ENCODE measurements at regions not wholly inside any gene's neighbourhood (a gene's known extent, or its start where the extent isn't known, plus 50 kb on each side); places are given as distances from the start of the nearest gene placed in this dataset.

DNA sequence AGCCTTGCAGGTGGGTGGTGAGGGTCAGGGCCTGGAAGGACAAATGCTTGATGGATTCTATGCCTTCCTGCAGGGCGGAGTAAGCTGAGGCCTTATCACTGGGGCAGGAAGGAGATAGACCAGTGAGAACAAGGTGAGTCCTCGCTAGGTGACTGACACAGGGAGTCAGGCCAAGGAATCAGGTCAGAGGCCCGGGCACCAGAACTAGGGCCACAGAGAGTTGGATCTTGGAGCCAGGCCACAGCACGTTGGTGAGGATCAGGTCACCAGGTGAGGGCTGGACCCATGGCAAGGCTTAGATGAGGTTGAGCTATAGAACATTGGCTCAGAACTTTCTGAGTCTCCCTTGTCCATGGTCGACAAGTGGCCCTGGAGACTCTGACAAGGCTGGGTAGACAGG lies 328.2 kb downstream of the FOXO1 start:
- no peak for TF ChIP-seq POLR2A (IDR thresholded peaks at IDR 0.05)
- TF ChIP-seq, protein P1, sequence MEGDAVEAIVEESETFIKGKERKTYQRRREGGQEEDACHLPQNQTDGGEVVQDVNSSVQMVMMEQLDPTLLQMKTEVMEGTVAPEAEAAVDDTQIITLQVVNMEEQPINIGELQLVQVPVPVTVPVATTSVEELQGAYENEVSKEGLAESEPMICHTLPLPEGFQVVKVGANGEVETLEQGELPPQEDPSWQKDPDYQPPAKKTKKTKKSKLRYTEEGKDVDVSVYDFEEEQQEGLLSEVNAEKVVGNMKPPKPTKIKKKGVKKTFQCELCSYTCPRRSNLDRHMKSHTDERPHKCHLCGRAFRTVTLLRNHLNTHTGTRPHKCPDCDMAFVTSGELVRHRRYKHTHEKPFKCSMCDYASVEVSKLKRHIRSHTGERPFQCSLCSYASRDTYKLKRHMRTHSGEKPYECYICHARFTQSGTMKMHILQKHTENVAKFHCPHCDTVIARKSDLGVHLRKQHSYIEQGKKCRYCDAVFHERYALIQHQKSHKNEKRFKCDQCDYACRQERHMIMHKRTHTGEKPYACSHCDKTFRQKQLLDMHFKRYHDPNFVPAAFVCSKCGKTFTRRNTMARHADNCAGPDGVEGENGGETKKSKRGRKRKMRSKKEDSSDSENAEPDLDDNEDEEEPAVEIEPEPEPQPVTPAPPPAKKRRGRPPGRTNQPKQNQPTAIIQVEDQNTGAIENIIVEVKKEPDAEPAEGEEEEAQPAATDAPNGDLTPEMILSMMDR (IDR thresholded peaks at IDR 0.05) = no peak
- TF ChIP-seq POLR2AphosphoS5 (IDR thresholded peaks at IDR 0.05) = no peak
- no peak for TF ChIP-seq EP300 (IDR thresholded peaks at IDR 0.05)
- DNase-seq = no peak
- no peaks in the 10 kb centered on the region for H3K27me3 ChIP-seq
- H3K27ac ChIP-seq = no peak overlapping the region
- WGBS, 5 donors = 76 to 90% (median 87%) methylated on average over 5 of the region's 5 CpGs
- no peaks in the 10 kb centered on the region for H3K9me3 ChIP-seq
- no peak overlapping the region for H3K4me3 ChIP-seq
- intact Hi-C loops (cut with DNase I; ENCODE audit: low total_unique reads) = no loop called here
- H3K4me1 ChIP-seq = peaks cover 12 to 17% (median 14%) of the 10 kb centered on the region in 4 donors
- no peaks in the 10 kb centered on the region for H3K36me3 ChIP-seq

DNA sequence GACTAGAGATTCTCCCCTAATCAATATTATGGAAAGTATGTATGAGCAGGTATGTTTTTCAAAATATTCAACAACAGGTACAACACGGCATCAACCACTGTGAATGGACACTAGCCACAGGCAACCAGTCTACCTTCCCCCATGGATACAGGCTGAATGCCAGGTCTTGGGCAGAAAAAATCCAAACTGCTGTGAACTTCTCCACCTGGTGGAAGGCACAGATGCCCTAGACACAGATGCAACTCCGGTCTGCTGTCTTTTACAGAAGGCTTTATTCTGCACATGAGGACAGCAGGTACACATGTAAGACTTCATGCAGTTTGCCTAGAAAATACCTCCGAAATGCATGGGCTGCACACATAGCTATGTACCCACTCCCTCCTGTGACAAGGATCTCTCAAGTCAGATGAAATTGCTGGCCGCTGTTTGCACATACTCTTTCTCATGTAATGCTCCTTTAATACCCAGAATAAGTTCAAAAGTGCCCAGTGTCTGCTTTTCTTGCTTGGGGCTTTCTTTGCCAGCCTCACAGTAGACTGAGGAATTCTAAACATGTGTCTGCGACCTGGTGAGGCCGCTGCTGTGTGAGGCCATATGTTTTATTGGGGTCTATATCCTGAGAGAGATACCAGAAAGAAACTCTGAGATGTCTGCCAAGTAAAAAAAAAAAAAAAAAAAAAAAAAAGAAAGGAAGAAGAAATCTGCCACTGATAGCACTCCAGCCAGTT lies 325.9 kb downstream of the FOXO1 start:
- Histone ChIP-seq H3K27me3 (no peaks in the 10 kb centered on the region), H3K4me1 (peaks cover 13 to 27% (median 20%) of the 10 kb centered on the region in 4 donors), H3K9me3 (no peaks in the 10 kb centered on the region), H3K4me3 (no peak overlapping the region), H3K36me3 (no peaks in the 10 kb centered on the region), H3K27ac (no peak overlapping the region)
- DNase-seq = no peak
- 77 to 86% (median 79%) methylated on average over 6 of the region's 6 CpGs for WGBS, 5 donors
- TF ChIP-seq POLR2A (IDR thresholded peaks at IDR 0.05) (no peak), EP300 (IDR thresholded peaks at IDR 0.05) (no peak), POLR2AphosphoS5 (IDR thresholded peaks at IDR 0.05) (no peak)
- TF ChIP-seq, protein P1 (IDR thresholded peaks at IDR 0.05) = no peak
- intact Hi-C loops (cut with DNase I; ENCODE audit: low total_unique reads) = no loop called here

DNA sequence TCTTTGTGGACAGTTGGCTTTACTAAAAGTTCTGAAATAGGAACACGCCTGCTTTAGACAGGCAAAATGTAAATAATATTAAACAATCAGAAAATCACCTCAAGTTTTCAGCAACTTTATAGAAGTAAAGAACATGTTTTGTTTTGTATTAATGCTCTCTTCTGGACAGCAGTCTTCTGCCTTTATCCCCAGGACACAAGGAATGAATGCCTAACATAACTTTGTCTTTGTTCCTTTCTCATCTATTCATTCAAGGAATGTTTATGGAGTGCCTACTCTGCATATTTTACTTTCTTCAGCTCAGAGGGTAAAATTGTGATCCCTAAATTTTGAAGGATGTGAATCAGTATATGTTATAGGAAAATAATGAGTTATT lies 325.4 kb downstream of the FOXO1 start:
- 22 to 50% (median 41%) methylated on average over 1 of the region's 1 CpG for WGBS, 5 donors
- no peak for DNase-seq
- Histone ChIP-seq H3K36me3 (no peaks in the 10 kb centered on the region), H3K27ac (no peak overlapping the region), H3K4me3 (no peak overlapping the region), H3K27me3 (no peaks in the 10 kb centered on the region), H3K4me1 (peaks cover 18 to 31% (median 23%) of the 10 kb centered on the region in 4 donors), H3K9me3 (no peaks in the 10 kb centered on the region)
- TF ChIP-seq POLR2A (IDR thresholded peaks at IDR 0.05) = no peak
- intact Hi-C loops (cut with DNase I; ENCODE audit: low total_unique reads) = no loop called here

DNA sequence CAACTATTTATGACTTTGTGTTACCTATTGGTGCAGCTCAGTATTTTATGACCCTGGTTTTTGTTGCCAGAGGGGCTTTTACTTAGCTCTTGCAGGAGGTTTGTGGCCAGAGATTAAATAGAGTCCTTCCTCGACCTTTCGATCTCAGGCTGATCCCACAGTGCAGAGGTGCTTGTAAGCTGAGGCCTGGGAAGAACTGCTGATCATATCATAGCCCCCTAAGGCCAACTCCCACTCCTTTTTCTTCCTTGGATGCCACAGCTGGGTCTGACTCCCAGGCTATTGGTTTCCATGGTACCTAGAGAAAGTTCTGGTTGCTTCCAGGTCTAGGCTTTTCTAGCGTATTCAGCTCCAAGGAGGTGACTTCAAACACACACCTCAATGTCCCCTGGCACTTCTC lies 324.9 kb downstream of the FOXO1 start:
- intact Hi-C loops (cut with DNase I; ENCODE audit: low total_unique reads) = no loop called here

DNA sequence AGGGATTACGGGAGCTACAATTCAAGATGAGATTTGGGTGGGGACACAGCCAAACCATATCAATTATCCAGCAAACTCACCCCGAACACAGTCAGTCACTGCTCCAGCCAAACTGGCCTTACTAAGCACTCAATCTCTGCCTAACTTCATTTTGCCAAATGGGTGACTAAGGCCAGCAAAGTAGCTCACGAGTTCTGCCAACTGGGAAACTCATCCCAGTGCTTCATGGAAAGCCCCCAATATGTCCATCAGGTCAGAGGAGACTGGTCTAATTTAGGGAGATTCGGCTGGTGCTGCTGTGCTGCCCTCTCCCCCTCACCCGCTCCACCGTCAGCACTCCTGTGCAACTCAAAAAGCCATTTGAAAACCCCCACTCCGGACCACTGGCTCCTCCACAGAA lies 324.0 kb downstream of the FOXO1 start:
- no peak overlapping the region for H3K4me3 ChIP-seq
- H3K36me3 ChIP-seq = no peaks in the 10 kb centered on the region
- H3K27ac ChIP-seq = no peak overlapping the region
- no peaks in the 10 kb centered on the region for H3K9me3 ChIP-seq
- 72 to 91% (median 75%) methylated on average over 7 of the region's 7 CpGs for WGBS, 5 donors
- no peak for TF ChIP-seq EP300 (IDR thresholded peaks at IDR 0.05)
- TF ChIP-seq POLR2A (IDR thresholded peaks at IDR 0.05) = no peak
- TF ChIP-seq POLR2AphosphoS5 (IDR thresholded peaks at IDR 0.05) = no peak
- TF ChIP-seq, protein P1 (IDR thresholded peaks at IDR 0.05) = no peak
- intact Hi-C loops (cut with DNase I; ENCODE audit: low total_unique reads) = no loop called here
- H3K27me3 ChIP-seq = no peaks in the 10 kb centered on the region
- peaks cover 10 to 24% (median 14%) of the 10 kb centered on the region in 4 donors for H3K4me1 ChIP-seq
- DNase-seq = no peak

More for the DNA sequence above, 324.9 kb downstream of the FOXO1 start:
- TF ChIP-seq POLR2AphosphoS5 (IDR thresholded peaks at IDR 0.05) = no peak
- Histone ChIP-seq H3K9me3 (no peaks in the 10 kb centered on the region), H3K27ac (no peak overlapping the region), H3K36me3 (no peaks in the 10 kb centered on the region), H3K4me3 (no peak overlapping the region), H3K4me1 (peaks cover 18 to 31% (median 22%) of the 10 kb centered on the region in 4 donors), H3K27me3 (no peaks in the 10 kb centered on the region)
- no peak for DNase-seq
- WGBS, 5 donors = 90 to 99% (median 96%) methylated on average over 3 of the region's 3 CpGs
